Glomerular visceral epithelial cell (primary cell): ENCODE measurements at regions not wholly inside any gene's neighbourhood (a gene's known extent, or its start where the extent isn't known, plus 50 kb on each side); places are given as distances from the start of the nearest gene placed in this dataset.

Experiments used
- DNase-seq: peaks from one replicate; pipeline ENCODE4 v3.0.0-alpha.2; 2016; ENCODE audit errors: extremely low spot score

GRCh38 chr2:45337481-45337880 lies 273.6 kb downstream of the SRBD1 start:
- DNase-seq, result no peak

- no peak for DNase-seq
Measured at GRCh38 chr2:45334205-45334604, 276.9 kb downstream of the SRBD1 start.

DNA sequence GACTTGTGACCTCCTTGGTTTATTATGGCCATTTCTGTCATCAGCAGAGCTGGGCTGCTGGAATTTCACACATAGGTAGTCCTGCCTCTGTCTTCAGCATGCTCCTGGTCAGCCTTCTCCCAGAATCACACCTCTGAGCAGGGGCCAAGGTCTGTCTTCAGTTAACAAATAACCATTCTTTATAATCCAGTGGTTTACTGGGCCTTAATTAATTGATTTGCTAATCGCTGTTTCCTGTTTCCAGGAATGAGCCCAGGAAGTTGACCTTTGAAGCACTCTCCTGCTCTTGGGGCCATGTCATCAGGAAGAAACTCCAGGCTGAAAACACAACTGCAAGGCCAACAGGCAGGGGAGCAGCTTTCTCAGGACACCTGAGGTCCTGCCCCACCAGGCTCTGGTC lies 278.5 kb downstream of the SRBD1 start:
- no peak for DNase-seq

DNA sequence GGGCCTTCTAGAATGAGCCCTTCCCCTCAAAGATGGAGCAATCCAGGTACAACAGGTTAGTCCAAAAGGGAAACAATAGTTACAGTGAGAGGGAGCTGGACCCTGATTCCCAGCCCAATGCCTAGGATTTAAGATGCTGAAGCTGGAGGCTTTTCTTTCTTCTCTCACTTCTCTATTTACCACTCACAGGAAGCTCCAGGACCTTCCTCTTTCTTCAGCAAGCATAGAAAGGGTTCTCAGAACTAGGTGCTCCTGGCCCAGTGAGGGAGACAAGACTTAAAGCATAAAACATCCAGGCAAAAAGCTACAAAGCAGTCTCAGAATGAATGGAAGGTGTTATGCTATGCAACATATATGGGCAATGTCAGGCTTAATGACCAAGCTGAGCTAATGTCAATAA lies 279.0 kb downstream of the SRBD1 start:
- no peak for DNase-seq

DNA sequence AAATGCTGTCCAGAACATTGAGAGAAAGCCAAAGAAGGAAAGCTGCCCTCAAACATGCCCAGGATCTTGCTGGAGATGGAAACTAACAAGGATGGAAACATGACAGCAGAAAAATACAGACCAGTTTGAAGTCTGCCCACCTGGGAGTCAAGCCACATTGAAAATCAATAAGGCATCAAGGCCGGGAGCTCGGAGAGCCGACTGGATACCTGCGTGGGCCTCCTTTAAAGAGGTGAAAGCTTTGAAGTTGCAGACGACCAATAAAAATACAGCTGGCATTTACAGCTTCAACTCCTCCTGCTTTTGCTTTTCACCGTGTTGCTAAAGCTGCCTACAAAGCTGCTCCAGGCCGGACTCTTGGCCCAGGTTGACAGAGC lies 279.7 kb downstream of the SRBD1 start:
- DNase-seq, result no peak

DNA sequence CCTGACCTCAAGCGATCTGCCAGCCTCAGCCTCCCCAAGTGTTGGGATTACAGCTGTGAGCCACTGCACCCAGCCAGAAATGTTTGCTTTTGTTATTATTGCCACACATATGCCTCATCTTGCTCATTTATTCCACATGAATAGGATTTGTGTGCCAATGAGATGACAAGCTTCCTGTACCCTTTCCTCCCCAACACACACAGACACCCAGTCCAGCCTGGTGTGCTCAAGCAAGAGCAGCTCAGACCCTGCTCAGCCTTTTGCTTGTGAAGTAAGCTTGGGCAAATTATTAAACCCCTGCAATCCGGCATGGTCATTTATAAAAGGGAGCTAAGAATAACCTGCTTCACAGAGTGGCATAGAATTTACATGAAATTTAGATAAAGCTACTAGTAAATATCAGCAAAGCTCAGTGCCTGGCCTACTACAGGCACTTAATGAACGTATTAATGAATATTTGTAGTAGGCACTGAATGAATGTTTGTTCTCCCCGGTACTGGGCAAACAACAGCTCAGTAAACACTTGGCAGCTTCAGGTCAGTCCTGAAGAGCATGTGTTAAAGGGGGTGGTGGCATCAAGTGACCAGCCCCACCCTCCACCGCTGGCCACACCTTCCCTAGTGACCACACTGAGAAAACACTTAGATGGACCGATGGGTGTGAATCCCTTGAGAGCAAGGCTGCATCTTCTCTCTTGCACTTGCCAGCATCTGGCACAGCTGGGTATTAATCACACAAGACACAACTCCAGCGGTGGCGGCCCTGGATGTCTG lies 280.2 kb downstream of the SRBD1 start:
- peak; percentile 61 for DNase-seq

DNA sequence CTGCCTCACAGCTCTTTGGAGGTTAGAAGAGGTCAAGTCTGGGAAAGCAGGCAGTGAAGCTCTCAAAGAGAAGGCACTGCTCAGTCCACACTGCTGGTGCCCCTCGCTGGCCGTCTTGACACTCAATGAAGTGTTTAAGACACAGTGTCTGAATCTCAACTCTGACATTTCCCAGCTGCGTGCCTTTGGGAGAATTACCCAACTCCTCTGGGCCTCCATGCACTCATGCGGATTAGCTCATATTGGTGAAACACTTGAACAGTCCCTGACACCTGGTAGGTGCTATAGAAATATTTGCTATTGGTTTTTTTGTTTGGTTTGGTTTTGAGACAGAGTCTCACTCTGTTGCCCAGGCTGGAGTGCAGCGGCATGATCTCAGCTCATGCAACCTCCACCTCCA lies 281.0 kb downstream of the SRBD1 start:
- no peak for DNase-seq

DNA sequence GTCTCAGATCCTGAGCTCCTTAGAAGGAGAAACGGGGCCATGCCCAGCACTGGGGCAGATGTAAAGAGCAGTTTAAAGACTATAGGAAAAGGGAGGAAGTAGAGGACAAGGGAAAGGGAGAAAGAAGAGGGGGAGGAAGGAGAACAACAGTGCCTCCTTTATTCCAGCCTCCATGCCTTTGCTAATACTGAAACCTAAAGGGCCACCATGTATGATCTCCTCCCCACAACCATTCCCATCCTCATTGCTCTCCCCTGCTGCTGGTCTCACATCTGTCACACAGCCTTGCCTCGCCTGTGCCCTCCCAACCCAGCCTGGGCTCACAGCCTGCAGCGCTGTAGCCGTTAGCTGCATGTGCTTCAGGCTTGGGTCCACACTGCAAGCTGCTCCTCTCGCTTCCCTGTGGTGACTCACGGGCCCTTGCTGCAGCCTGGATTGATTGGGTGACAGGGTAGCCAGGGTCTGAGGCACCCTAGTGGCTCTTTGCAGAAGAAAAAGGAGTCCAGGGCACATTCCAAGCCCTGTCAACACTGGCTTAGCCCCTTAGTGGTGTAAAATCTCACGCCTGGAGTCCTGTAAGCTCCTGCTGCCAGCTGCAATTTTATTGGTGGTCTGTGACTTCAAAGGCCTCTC lies 281.9 kb downstream of the SRBD1 start:
- DNase-seq, result peak; percentile 46

- no peak for DNase-seq
Measured at GRCh38 chr2:45328264-45328870, 282.7 kb downstream of the SRBD1 start.

DNA sequence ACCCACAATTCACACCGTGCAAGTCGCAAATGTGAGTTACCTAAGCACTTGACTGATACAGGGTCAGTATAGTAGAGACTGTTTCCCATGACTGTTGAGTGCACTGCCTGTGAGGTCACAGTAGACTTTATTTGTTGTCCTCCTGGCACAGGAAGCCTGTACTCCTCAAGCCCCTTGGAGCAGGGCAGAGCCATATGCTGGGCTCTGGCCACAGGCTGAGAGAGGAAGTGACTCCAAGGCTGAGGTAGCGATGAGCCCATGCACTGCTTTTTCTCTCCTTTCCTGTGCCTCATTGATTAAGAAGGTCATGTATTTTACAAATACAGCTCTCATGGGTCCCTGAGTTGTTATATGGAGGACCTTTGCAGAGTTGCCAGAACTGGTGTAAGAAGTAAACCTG lies 287.7 kb downstream of the SRBD1 start:
- DNase-seq, result no peak

DNA sequence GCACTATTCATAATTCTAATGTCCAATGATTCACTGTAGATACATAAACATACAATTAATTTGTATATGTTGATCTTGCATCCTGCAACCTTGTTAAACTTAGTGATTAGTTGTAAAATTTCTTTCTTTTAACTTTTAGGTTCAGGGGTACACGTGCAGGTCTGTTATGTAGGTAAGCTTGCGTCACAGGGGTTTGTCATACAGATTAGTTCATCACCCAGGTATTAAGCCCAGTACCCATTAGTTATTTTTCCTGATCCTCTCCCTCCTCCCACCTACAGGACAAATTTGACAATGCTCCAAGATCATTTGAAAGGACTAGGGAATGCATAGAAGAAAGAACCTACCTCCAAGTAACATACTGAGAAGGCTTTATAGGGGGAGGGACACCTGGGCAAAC lies 290.1 kb downstream of the SRBD1 start:
- no peak for DNase-seq

- no peak for DNase-seq
Measured at GRCh38 chr2:45319683-45320455, 291.2 kb downstream of the SRBD1 start.

- no peak for DNase-seq
Measured at GRCh38 chr2:45318686-45319085, 292.4 kb downstream of the SRBD1 start.

- peak; percentile 22 for DNase-seq
Measured at GRCh38 chr2:45316576-45317338, 294.3 kb downstream of the SRBD1 start.

DNA sequence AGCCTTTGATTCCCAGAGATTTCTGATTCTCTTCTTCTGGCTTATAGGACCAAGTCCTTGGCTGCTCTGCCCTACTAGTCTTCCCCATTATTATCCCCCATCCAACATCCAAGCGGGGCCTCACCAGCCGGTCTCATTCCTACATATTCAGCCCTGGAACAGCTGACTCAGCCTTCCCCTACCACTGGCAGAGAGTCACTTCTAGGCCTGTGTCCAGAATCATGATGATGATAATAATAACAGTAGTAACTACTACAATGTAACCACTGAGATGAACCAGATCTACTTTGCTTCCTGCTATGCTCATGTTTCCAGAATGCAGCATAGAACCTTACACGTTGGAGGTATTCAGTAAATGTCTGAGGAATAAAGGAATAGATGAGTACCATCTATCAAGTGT lies 295.2 kb downstream of the SRBD1 start:
- peak; percentile 13 for DNase-seq

GRCh38 chr2:45312275-45312674 lies 298.8 kb downstream of the SRBD1 start:
- DNase-seq, result peak; percentile 42

DNA sequence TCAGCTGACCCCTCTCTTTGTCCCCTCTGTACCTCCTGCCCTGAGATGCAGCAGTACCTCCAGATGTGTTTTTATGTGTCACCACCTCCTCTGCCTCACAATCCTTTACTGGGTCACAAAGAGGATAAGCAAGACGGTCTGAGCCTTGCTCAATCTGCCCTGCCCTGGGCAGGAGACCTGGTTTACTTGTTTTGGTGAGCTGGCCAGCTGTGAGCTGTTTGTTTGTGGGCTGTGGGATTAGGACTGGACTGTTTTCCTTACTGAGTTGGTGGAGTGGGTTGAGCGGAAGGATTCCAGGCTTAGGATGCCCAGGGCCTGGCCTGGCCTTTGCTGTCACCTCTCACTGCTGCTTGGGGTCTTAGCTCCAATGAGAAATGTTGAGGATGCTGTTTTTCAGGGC lies 299.5 kb downstream of the SRBD1 start:
- DNase-seq, result no peak

DNA sequence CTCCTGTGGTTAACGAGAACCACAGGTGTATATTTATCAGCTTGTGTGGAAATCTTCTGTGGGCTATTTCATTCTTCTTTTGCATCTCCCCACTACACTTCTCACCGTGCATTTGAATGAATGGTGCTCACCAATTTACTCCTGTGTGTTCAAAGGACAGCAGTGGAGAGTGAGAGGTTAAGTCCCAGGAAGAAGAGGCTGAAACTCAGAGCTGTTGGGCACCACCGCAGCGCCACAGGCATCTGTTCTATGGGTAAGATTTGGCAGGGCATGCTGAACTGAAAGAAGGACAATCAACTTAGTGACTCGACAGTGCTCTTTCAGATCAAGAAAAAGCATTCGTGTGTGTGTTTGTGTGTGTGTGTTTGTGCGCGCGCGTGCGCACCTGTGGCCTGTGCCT lies 297.9 kb upstream of the SIX2 start:
- no peak for DNase-seq

GRCh38 chr2:45305599-45305998 lies 296.3 kb upstream of the SIX2 start:
- DNase-seq, result no peak

DNA sequence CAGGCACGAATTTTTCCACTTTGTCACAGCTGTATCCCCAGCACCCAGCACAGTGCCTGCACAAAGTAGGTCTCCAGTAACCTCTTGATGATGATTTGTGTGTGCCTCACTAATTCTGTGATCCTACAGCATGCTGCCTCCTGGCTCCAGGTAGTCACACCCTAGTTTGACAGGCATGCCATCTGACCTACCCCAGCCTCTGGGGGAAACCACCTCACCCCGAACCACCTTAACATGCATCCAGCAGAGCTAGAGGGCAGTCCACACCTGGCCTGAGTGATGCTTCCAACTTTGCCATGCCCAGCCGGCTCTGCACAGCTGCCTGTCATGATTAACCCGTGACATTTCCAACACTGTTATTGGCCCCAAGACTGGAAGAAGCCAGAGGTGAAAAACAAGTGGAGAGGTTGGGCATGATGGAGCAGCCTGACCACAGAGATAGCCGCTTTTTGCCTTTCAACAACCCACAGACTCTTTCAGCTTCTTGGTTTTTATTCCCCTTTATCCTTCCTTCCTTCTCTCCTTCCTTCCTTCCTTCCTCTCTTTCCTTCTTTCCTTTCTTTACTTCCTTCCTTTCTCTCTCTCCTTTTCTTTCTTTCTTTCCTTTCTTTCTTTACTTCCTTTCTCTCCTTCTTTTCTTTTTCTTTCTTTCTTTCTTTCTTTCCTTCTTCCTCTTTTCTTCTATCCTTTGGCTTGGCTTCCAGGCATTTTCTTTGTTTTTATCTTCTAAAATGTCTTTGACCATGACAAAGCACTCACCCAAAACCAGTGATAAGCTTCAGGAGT lies 294.4 kb upstream of the SIX2 start:
- DNase-seq, result no peak
